Activated CD8-positive, alpha-beta memory T cell treated with anti-CD3 and anti-CD28 coated beads for 48 hours (primary cell): ENCODE measurements at regions not wholly inside any gene's neighbourhood (a gene's known extent, or its start where the extent isn't known, plus 50 kb on each side); places are given as distances from the start of the nearest gene placed in this dataset.

Source experiments
- DNase-seq, 3 experiments: peaks; one replicate each; pipeline ENCODE4 v3.0.0-alpha.2; 2020; ENCODE audit warnings: low read depth in 2 of 3, low spot score in 2 of 3

- no peak for DNase-seq
Measured at GRCh38 chr9:135251996-135252760, 164.7 kb downstream of the OLFM1 start.

GRCh38 chr9:135252980-135253304 lies 165.5 kb downstream of the OLFM1 start:
- no peak for DNase-seq

- no peak for DNase-seq
Measured at GRCh38 chr9:135253305-135254004, 166.0 kb downstream of the OLFM1 start.

GRCh38 chr9:135254176-135255032 lies 166.9 kb downstream of the OLFM1 start:
- no peak for DNase-seq

GRCh38 chr9:135255033-135255840 lies 167.8 kb downstream of the OLFM1 start:
- no peak for DNase-seq

GRCh38 chr9:135255841-135256580 lies 168.5 kb downstream of the OLFM1 start:
- no peak for DNase-seq

GRCh38 chr9:135256581-135257354 lies 169.3 kb downstream of the OLFM1 start:
- no peak for DNase-seq

- no peak for DNase-seq
Measured at GRCh38 chr9:135258461-135258860, 171.0 kb downstream of the OLFM1 start.

- no peak for DNase-seq
Measured at GRCh38 chr9:135259273-135259672, 171.8 kb downstream of the OLFM1 start.

GRCh38 chr9:135260221-135261180 lies 173.0 kb downstream of the OLFM1 start:
- no peak for DNase-seq

GRCh38 chr9:135262248-135262647 lies 174.8 kb downstream of the OLFM1 start:
- no peak for DNase-seq

GRCh38 chr9:135263511-135263910 lies 176.0 kb downstream of the OLFM1 start:
- DNase-seq = no peak

- no peak for DNase-seq
Measured at GRCh38 chr9:135265931-135266330, 178.5 kb downstream of the OLFM1 start.

GRCh38 chr9:135267191-135267809 lies 179.8 kb downstream of the OLFM1 start:
- no peak for DNase-seq

- DNase-seq = no peak
Measured at GRCh38 chr9:135268031-135268430, 180.6 kb downstream of the OLFM1 start.

- no peak for DNase-seq
Measured at GRCh38 chr9:135268981-135269380, 181.5 kb downstream of the OLFM1 start.

- no peak for DNase-seq
Measured at GRCh38 chr9:135269912-135270830, 182.7 kb downstream of the OLFM1 start.
